NCI-H2107 (cell line): ENCODE measurements at regions not wholly inside any gene's neighbourhood (a gene's known extent, or its start where the extent isn't known, plus 50 kb on each side); places are given as distances from the start of the nearest gene placed in this dataset.
"Not testable (repeated sequence)": the region's sequence is repeated elsewhere in the genome, so short reads cannot be mapped to it uniquely, and the experiment has no call there.

Experiments
- DNase-seq: peaks from one replicate; lab custom pipeline; 2025; lab: John Stamatoyannopoulos, UW

DNA sequence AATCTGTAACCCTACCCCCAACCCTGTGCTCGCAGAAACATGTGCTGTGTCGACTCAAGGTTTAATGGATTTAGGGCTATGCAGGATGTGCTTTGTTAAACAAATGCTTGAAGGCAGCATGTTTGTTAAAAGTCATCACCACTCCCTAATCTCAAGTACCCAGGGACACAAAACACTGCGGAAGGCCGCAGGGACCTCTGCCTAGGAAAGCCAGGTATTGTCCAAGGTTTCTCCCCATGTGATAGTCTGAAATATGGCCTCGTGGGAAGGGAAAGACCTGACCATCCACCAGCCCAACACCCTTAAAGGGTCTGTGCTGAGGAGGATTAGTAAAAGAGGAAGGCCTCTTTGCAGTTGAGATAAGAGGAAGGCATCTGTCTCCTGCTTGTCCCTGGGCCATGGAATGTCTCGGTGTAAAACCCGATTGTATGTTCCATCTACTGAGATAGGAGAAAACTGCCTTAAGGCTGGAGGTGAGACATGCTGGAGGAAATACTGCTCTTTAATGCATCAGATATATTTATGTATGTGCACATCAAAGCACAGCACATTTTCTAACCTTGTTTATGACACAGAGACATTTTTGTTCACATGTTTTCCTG lies 94.4 kb downstream of the LSM3 start:
- not testable (repeated sequence) for DNase-seq

DNA sequence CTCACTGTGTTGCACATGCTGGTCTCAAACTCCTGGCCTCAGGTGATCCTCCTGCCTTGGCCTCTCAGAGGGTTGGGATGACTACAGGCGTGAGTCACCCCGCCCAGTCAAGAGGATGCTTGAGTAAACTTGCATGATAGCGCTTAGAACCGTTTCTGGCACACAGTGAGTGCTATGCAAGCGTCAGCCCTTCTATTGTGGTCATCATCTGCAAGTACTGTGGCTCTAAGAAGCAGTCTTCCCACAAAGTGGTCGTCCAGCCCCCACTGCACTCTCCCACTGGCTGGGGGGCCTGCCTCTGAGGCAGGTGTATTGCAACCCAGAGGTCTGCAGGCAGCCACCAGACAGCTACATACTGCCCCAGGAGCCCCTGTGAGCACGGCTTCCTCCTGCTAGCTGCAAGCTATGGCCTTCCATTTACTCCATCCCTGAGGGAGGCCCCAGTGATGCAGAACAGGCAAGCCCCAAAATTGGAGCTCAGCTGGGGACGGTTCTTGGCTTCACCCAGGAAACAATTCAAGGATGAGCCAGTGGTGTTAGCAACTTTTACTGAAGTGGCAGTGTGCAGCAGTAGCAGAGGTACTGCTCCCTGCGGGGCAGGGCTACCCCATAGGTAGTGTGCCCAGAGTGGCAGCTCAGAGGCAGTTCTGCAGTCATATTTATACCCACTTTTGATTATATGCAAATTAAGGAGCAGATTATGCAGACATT lies 95.4 kb downstream of the LSM3 start:
- DNase-seq, result no peak

DNA sequence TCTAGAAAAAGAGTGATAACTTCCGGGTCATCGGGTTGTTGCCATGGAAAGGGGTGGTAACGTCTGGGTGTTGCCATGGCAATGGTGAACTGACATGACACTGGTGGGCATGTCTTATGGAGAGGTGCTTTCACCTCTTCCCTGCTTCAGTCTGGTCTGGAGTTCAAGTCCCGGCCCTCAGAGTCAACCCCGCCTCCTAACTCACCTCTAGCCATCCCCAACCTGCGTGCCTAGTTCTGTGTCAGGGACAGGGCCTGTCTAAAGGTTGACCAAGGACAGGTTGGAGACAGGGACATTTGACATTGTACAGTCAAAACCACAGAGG lies 96.0 kb downstream of the LSM3 start:
- DNase-seq, result no peak

DNA sequence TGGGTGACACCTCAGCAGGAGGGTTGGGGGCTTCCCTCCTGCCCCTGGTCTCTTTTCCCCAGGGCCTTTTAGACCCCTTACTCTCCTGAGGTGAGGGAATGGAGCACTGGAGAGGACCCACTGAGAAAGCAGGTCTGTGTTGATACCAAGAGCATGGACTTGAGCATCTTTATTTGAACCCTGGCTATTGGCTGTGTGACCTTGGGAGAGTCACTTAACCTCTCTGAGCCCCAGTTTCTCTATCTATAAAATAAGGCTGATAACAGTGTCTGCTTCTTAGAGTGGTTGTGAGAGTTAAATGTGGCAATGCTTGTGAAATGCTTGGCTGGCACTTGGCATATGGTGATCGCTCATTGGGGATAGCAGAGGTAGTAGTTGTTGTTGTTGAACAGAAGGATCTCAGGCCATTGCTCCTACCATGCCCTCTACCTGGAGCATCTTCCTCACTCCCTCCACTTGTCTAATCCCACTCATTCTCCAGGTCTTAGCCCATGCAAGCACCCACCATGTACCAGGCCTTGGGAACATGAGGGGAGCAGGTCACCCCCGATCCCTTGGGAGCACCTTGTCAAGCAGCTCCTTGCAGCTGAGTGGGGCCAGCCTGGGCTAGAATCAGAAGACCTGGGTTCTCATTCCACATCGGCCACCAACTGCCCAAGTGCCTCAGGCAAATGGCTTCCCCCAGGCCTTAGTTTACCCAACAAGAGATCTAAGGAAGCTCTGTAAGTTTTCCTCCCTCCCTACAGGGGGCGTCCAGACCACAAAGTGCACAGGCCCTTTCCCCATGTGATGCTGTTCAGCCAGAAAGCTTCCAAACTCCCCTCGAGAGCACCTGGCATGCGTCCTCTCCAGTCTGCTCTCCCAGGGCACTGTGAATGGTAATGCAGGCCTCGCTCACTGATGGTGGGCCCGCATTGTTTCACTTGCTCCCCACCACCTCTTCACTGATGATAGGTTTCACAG lies 96.7 kb downstream of the LSM3 start:
- DNase-seq, result no peak

DNA sequence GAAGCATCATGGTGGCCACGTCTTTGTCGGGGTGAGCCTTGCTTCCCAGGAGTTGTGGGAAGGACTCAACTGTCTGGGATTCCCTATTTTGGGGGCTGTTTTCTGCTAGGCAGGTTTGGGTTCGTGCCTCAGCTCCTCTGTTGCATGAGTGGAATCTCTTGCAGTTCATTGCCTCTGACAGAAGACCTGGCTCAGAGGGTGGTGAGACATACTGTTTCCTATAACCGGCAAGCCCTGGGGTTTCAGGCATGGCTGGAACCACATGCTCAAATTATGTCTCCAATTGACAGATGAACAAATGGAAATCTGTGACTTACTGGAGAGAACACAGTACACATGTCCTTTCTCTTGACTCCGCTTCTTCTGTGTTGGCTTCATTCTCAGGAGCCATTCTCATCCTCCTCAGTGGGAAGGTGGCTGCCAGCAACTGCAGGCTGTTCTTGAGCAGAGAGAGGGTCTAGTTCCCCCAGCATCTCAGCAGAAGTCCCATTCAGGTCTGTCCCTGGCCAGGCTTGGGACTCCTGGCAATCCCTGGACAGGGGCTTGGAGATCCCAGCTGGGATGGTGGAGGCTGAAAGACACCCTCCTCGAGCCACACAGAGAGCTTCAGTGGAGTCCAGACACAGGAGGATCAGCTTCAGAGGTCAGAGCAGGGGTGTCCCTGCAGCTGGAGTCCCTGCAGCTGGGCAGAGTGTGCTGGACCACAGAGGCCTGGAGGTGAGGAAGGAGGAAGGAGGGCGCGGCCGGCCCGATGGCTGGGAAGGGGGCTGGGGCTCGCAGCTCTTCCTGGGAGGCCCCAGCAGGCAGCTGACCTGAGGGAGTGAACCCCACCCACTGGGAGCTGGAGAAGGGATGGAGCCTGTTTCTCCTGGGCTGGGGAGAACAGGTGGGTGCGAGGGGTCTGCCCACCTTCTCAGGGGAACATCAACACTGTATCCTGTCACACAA lies 97.6 kb downstream of the LSM3 start:
- no peak for DNase-seq

DNA sequence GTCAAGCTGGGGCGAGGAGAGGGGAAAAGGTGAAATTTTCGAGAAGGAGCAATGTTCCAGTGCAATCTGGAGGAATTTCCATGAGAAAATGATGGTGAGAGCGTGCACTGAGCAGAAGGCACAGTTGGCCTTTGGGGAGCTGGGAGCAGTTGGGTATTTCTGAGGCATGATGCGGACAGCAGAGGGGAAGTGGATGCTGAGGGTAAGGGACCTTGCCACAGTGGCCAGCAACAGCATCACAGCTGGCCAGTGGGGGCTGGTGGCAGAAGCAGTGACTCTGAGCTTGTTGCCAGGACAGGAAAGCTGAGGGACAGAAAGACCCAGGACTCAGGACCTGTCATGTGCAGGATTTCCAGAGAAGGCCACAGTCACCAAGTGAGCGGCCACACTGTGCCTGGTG lies 98.9 kb downstream of the LSM3 start:
- no peak for DNase-seq

DNA sequence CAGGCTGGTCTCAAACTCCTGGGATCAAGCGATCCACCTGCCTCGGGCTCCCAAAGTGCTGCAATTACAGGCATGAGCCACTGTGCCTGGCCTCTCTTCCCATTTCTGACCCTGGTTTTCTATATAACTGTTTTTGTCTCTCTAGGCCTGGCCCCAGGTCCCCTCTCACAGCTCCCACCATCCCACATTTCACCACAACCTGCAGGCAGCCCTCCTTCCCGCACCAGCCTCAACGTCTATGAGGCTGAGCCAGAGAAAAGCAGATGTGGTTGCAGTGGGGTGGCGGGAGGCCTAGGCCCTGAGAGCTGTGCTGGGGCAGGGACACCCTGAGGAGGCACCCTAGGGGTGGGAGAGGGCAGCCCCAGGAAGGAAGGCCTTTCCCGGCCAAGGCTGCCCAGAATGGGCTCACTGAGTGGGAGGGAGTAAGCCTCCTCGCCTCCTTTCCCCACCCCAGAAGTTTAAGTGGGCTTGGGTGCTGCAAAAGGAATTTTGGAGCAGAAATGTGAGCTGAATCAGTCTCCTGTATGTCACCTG lies 99.7 kb downstream of the LSM3 start:
- DNase-seq, result no peak

DNA sequence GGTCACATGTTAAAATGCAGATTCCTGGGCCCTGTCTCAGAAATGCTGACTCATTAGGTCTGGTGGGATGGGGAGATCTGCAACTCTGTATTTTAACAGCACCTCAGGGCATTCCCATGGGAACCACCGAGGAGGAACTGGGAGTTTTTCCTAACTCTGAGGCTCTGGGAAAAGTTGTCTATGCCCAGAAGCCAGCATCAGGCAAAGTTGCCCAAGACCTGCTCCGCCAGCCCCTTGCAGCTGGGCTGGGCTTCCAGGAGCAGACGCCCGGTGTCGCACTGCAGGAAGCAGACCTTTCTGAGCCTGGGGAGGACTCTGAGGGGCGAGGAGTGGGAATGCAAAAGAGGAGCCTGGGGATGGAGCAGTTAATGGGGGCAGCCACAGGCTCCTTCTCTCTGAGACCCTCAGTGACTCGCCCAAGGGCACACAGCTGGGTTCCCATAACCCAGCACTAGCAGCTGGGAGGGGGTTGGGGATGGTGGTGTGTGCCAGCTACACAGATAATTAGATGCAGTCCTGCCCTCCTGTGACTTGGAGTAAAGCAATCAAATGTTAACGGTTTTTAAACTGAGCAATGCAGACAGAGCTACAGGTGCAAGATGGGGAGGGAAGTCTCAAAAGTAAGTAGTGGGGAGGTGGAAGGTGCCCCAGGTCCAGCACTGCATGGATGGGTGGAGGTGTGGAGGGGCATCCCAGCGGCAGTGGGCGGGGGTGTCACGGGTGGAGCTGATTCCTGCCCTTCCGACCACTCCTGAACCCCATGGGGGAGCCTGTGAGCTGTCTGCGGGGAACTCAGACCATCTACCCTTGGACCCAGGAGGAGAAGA lies 100.4 kb downstream of the LSM3 start:
- no peak for DNase-seq

DNA sequence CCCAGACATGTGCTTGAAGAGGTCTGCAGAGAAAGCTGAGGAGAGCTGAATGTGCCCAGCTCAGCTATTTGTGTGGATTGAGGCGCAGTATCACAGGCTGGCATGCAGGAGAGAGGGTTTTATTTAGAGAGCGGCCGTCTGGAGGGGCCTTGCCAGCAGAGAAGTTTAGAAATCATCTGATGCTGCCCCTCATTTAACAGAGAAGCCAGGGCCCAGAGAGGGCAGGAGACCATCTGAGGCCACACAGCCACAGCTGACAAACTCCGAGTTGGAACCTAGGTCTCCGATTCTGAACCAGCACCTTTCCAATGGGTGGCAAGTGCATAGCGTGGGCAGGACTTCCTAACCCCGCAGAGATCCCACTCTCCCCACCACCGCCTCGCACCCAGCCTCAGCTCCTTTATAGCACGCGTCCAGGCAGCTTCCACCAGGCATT lies 101.0 kb downstream of the LSM3 start:
- no peak for DNase-seq

DNA sequence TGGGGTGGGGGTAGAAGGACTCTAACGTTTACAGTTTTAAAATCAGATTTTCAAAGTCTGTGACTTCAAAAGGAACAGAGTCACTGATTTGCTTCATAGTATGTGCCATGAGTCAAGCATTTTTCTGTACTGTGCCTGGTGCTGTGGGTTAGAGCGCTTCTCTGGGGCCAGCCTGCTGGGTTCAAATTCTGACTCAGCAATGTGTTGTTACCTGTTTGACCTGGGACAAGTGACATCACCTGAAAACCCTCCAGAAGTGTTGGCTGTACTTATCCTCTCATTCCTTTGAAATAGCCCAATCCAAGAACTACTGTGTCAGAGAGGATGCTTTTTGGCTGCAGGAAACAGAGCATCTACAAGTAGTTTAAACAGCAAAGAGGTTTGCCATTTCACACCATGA lies 101.7 kb downstream of the LSM3 start:
- no peak for DNase-seq

DNA sequence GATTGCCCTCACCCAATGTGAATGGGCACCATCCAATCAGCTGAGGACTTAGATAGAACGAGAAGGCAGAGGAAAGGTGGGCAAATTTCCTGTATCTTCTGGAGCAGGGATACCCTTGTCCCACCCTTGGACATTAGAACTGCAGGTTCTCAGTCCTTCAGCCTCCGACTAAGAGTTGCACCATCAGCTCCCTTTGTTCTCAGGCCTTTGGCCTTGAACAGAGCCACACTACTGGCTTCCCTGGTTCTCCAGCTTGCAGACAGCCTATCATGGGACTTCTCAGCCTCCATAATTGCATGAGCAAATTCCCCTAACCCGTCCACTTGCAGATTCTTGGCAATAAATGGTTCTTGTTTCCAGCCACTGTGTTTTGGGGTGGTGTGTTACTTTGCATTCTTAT lies 102.4 kb downstream of the LSM3 start:
- no peak for DNase-seq

DNA sequence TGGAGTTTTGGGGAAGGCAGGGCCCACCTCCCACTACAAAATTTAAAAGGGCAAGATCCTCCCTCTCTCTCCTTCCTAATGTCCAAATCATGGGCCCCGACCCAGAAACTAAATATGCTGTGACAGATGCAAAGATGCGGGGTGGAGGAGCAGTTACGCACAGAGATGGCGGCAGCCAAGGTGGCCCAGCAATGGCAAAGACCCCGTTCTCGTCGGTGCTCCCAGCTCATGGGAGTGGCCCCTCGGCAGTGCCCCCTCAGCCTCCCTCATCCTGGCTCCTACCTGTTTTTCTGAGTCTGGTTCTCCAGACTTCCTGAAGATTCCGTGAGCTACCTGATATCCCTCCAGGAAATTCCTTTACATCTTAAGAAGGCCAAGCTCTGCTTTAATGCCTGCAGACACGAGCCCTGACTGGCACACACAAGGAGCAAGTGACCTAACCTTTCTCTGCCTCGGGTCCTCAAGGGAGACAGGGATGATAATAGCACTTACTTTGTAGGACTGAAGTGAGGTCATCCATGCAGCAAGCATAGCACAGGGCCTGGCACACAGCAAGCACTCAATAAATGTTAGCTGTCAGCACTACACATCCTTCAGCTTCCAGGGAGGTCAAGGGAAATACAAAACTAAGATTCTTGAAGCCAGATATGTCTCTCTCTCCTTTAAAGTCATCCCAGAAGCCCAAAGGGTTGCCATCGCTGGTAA lies 103.5 kb downstream of the LSM3 start:
- DNase-seq, result no peak

DNA sequence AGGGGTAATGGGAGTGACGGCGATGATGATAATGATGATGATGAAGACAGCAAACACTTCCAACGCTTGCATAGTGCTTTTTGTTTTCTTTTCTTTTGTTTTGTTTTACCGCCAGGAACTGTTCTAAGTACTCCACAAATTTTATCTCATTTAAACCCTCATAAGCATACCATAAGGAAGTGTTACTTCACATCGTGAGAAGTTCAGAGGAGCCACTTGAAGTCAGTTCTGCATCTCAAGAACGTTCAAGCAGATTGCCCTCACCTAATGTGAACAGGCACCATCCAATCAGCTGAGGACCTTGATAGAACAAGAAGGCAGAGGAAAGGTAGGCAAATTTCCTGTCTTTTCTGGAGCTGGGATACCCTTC lies 104.1 kb downstream of the LSM3 start:
- no peak for DNase-seq

DNA sequence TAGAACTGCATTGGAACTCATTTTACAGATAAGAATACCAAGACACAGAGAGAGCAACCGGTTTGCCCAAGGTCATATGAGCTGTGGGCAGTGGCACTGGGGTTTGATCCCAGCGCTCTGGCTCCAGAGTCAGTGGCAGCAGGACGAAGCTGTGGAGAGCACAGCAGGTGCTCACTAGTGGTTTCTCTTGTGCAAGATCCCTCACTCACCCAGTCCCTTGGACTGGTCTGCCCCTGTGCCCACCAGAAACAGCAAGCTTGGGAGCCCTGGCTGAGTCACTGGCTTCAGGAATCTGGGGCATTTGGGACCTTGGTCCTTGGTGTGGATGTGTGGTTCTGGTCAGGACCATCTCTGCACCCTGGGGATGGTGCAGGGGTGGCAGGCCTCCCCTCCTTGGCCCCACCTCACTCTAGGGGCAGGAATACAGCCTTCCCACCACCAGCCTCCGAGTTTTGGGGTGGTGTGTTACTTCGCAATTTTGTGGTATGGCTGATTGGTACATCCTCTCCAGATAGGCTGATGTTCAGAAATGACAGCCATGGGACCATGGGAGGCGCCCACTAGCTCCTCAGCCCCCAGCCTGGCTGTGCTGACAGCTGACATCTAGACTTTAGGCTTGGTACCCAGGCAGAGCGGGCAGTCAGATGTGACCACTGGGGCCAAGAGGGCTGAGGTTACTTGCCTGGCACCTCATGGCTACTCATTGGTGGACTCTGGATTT lies 104.6 kb downstream of the LSM3 start:
- no peak for DNase-seq

DNA sequence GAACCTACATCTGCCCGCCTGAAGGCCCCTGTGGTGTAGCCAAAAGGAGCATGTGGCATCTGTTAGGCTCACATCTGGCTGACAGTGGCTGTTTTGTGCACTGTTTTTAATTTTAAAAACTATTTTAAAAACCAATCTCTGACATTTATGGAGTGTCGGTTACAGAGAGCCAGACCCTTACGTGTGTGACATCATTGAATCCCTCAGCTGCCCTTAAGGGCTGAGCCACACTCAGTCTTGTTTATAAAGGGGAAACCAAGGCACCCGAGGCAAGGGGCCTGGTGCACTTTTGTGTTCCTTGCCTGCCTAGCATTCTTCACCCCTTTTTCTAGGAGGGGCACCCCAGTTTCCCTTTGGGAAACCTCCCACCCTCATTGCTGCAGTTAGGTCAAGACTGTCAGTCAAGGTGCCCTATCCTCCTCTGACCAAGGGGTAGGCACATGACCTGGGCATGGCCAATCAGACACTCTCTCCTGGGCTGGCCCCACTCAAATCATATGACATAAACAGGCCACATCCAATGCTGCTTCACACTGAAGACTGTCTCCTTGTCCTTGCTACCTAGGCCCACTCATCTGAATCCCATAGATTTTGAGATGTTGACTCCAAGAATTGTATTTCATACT lies 105.3 kb downstream of the LSM3 start:
- DNase-seq, result no peak

DNA sequence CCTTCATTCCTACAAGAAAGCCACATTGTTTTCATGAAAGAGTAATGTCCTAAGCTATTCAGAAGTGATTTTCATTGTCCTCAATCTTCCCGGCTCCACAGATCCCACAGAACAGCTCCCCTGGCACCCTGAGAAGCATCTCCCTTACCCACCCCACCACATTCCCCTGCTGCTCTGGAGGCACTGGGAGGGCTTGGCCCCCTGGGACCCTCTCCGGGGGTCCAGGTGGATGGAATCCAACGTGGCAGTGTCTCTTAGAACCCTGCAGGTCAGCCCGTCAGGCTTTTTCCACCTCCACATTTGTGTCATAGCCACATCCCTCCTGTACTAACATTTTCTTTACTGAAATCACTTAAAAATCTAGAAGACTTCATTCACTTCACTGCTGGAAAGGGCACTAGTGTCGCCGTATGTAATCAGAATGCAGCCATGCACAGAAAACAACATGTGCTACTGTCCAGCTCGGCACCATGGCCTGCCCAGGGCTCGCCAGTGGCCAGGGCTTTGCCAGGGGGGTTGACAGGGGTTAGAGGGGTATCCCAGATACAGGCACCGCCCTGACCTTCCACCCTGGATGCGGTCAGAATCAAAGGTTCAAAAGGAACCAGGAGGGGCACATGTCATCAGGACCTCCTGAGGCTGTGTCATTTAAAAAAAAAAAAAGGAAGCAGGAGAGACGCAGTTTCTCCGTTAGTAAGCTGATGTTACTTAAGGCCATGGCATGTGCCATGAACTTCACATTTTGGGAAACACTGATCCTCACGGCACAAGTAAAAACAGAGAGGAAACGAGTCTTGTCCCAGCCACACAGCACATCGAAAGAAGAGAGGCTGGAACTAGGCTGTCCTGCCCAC lies 106.3 kb downstream of the LSM3 start:
- no peak for DNase-seq

DNA sequence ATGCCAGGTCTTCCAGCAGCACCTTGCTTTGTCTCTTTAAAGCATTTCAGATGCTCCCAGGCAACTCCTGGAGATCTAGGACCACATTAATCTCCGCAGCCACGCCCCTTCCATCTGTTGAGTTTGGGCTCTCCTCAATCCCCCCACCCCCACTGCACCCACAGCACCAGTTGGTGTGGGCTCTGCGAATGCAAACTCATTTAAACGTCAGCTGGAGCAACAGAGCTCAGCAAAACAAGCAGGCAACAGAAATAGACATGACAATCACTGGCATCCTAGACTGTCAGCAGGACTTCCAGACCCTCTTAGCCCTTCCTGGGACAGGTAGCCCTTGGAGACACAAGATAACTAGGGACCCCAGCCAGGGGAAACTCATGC lies 106.9 kb downstream of the LSM3 start:
- DNase-seq, result no peak

DNA sequence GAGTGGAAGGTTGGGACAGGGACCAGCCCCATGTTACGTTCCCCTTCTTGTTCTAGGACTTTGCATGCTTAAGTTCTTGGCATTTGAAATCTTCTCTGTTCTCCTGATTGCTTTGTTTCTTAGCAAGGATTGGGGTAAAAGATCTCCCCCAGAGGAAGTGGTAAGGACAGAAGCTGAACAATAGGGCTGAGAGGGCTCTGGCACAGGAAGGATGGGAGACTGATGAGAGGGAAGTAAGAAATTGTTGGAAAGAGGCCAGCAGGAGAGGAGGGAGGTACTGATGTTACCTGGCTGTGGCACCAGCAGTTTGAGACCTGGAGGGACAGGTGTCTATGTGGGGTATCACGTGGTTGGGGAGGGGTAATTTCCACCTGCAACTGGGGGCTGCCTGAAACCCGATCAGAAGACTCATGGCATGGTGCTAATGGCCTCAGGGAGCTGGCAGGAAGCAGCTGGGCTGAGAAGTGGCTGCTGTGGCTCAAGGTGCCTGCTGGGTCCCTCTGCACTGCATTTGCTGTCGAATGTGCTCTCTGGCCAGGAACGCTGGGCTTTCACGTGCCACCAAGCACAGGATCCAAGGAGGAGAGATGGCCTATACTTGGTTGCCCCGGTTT lies 108.4 kb downstream of the LSM3 start:
- DNase-seq, result no peak
